ENCODE measurements at regions not wholly inside any gene's neighbourhood (a gene's known extent, or its start where the extent isn't known, plus 50 kb on each side); places are given as distances from the start of the nearest gene placed in this dataset.

DNA sequence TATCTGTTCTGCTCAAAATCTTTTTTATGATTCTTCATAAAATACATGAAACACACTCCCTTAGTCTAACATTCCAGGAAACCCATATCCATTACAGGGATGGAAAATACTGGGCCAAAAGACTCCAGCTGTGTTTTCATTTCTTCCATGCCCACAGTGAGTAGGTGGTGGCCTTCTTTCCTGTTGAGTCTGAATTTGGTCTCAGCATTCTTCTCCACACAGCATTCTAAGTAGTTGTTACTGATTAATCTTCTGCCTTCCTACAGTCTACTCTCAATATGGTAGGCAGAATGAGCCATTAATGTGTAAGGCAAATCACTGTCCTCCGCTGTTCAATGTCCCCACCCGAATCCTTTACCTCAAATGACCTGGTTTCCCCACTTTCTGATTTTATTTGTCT lies 370.6 kb upstream of the RPS6KA3 start:
- DNase-seq = no peak

DNA sequence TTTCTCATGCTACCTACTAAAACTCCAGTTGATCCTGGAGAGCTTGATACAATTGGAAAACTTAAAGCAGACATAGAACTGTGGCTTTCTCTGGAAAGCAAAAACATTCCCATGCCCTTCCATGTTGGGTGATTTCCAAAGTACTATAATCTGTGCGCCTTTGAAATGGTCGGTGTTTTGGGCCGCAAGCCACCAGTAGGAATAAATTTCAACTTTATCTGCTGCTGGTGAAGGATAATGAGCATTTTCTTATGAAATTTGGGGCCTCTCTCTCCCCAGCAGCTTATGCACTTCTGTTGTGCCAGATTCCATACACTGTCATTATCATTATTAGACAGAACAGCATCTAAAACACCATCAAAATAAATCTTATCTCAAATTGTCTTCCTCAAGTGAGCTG lies 366.7 kb upstream of the RPS6KA3 start:
- no peak for DNase-seq

DNA sequence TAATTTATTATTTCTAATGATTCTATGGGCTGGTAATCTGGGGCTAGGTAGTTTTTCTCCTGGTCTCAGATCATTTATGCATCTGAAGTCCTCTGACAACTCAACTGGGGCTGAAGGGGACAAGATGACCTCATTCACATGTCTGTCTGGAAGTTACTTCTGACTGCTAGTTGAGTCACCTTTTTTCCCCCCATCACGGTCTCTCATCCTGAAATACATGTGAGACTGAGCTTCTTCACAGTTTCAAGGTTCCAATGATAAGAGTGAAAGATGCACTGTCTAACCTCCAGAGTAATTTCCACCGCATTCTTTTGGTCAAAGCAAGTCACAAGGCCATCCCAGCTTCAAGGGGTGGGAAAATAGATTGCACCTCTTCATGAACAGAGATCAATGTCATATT lies 356.7 kb upstream of the RPS6KA3 start:
- no peak for DNase-seq

DNA sequence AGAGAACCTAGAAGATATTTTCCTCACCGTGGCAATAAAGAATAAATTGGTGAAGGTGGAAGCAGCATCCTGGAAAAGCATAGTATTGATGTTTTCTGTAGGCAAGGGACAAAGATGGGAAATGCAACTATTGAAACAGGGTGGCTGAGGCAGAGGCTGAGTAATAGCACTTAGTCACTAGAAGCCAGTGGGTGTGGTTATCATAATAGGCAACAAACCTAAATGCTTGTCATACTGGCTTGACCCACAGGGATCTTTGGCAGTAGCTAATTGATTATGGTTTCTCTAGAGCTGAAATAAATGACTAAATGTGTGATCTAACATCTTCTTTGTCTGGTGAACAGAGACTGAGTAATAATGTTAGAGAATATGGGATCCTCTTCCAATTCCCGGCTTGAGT lies 353.6 kb upstream of the RPS6KA3 start:
- no peak for DNase-seq

DNA sequence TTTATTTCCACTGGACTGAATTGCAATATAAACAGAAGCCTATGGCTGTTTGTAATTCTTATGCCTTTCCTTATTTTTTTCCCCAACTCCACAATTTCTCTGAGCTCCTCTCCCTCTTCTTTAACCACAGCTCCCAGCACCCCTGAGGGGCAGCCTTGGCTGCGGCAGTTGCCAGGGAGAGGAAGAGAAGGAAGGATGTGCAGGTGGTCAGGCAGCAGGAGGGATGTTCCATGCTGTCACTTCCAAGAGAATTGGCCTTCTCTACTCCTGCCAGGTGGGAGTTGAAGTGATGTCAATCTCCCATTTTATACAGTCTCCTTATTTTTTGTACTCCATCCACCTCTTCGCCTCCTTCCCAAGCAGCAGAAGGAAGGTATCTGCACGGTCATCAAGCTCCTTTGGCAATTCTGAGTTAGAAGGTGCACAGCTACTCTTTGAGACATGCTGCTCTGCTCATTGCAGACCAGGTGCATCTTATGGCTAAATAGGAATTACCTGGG lies 343.3 kb upstream of the RPS6KA3 start:
- no peak for DNase-seq

DNA sequence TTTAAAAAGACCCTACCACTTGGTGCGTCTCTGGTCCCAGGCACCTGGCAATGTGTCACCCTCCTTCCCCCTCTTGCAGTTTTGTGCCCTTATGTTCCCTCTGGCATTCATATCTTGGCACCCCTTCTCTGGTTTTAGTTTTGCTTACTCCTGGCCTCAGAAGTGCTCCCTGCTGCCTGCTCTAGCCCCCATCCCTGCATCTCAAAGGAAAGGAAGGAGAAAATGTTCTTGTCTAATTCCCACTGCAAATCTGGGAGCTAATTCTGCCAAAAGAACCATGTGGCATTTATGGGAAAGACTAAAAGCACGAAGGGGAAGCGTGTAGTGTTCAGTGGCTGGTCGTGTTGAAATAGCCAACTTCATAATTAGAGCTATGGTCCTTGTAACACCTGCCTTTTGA lies 340.1 kb upstream of the RPS6KA3 start:
- no peak for DNase-seq

DNA sequence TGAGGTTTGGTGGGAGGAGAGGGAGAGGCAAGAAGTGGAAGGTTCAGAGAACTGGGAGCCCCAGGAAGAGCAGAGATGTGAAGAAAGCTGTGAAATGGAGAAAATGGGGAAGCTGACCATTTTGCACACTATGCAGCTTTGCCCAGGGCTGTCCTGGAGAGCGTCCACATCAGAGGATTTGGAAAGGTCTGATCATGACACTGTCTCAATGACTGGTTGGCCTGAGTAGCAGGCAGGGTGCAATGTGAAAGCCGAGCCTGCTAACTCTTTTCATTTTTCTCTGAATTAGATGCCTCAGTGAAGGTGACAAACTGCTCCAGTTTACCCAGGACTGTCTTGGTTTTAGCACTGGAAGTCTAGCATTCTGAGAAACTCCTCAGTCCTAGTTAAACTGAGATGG lies 330.1 kb upstream of the RPS6KA3 start:
- no peak for DNase-seq

DNA sequence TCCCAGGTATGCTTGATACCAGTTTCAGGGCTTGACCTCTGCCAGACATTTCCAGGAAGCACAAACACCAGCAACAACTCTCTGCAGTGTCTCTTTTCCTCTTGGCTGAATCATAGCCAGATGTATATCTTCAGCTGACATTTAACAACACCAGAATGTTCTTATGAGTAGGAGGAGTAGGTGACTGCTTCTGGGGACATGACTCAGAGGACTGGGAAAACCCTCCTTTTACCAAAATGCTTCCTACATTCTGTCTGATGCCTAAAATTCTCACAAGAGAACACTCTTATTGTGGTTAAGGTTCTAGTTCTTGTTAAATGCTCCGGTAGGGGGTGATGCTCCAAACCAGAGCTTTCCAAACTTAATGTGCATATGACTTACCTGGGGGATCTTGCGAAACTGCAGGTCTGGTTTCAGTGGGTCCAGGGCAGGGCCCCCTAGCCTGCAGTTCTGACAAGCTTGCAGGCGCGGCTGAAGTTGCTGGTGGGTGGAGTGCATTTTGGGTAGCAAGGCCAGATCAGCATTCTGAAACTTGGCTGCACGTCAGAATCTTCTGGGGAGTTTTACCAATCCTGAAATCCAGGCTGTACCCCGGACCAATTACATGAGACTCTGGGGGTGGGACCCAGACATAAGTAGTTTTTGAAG lies 329.3 kb upstream of the RPS6KA3 start:
- DNase-seq = peak in 12 of 58 donors; percentile 0 to 6 (median 0)

DNA sequence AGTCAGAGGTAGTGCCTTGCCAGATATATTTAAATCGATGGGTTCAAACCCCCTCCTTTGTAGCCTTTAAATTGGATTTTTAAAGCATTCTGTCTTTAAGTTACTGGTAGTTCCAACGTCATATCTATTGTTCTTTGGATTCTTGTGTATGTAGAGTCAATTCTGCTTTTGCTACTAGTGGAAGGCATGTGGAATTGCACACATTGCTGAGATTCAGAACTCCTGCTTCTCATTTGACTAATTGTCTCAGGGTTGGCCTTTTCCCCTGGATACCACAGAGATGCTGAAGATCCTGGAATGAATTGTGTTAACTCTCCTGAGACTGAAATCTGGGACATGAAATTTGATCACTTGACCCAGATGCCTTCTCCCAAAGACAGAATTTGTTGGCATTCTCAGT lies 328.3 kb upstream of the RPS6KA3 start:
- no peak for DNase-seq

DNA sequence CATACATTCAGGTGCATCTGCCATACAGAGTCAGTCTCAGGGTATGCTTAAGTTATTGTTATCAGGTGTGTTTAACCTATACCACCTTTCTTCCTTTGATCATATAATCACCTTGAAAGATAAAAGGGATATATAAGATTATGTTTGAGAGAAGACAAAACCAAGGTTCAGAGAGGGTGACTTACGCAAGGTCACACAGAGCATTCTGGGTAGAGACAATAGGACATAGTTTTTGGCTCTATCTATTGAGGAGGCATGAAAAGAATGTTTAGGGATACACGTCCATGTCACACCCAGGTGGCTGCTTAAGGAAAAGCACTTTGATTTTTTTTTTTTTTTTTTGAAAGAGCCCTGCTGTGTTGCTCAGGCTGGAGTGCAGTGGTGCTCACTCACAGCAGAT lies 327.1 kb upstream of the RPS6KA3 start:
- DNase-seq = no peak

DNA sequence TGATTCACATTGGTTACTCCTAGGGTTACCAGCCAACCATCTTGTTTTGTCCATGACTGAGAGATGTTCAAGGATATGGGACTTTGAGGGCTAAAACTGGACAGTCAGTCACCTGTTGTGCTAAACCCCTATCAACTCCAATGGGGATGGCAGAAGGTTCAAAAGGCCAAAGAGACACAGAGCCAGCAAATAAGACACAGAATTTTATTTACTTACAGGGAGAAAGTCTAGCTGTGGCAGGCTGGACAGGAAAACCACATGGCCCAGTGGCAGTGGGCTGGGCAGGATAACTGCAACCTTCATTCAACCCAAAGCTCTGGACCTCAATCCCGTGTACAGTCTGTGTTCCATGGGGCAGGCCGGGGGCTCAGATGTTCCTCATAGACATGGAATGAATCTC lies 326.7 kb upstream of the RPS6KA3 start:
- no peak for DNase-seq

DNA sequence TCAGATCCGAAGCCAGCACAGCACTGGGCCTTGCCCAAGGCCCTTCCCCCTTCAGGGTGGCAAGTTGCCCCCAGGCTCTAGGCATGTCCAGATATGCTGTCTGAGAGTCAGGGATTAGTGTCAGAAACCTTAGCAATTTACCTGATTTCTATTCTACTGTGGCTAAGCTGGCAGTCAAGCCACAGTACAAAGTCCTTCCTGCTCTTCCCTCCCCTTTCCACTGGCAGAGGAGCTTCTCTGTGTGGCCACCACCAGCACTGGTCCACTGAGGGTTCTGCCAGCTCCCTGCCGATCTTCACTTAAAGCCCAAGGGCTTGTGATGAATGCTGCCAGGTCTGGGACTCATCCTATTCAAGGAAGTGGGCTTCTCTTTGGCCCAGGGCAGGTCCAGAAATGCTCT lies 324.5 kb upstream of the RPS6KA3 start:
- no peak for DNase-seq

DNA sequence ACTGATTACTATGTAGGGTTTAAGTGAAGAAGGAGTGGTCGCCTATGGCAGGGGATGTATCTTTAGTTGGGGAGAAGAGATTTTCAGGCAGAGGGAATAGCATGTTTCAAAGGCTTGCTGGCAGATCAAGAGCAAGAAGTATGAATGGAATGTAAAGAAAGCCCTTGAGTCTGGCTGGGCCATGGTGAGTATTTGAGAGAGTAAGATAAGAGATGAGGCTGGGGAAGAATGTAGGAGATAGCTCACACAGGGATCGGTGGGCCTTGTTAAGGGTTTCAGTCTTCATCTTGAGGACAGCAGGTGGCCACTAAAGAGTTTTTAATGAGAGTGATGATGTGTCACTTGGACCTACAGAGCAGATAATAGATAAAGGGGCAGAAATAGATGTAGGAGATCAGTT lies 319.1 kb upstream of the RPS6KA3 start:
- DNase-seq = no peak

DNA sequence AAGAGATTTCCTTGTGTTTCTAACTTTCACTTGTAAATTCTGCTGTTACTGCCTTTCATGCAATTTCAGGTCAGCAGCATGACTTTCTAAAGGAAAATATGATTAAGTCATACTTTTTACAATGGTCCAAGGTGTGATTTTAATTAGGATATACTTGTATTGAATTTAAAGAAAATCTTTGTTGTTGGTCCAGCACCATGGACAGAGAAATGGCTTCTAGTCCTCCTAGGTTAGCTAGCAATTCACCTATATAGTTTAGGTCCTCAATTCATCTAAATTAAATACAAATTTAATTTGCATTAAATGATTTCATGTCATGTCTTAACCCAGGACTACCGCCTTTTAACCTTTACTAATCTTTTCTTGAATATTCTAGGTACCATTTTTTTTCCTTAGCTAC lies 304.9 kb upstream of the RPS6KA3 start:
- no peak for DNase-seq

DNA sequence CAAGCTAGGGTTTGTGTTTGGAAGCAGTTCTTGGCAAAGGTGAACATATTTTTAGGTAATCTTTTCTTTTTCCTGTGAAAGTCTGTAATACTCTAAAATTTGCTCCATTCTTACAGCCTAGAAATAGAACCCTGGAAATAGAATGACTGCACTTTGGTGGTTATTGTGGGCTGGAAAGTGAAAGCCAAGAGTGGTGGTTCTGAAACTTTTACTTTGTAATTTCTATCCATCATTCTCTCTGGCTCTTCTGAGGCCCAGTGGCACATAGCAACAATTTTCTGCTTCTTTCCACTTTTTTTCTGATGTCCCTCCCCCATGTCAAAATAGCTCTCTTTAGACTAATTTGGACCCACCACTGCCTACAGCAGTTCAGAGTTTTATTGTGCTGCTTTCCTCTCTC lies 300.4 kb upstream of the RPS6KA3 start:
- no peak for DNase-seq

DNA sequence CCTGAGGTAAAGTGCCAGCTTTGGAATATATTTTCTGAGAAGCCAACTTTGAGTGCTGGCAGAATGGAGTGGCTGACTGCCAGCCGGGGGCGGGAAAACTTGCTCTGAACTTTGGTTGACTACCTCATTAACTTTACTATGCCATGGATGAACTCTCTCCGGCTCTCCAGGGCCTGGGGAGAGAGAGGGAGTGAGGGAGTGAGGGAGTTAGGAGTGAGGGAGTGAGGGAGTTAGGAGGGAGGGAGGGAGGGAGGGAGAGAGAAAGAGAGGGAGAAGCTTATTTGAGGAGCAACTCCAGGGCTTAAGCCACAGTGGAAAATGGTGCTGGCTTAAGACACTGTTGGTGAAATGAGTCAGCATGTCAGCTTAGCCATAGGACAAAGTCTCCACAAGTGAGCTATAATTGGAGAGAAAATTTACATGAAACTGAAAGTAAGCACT lies 280.9 kb upstream of the RPS6KA3 start:
- peak in 13 of 58 donors; percentile 0 to 24 (median 4) for DNase-seq

DNA sequence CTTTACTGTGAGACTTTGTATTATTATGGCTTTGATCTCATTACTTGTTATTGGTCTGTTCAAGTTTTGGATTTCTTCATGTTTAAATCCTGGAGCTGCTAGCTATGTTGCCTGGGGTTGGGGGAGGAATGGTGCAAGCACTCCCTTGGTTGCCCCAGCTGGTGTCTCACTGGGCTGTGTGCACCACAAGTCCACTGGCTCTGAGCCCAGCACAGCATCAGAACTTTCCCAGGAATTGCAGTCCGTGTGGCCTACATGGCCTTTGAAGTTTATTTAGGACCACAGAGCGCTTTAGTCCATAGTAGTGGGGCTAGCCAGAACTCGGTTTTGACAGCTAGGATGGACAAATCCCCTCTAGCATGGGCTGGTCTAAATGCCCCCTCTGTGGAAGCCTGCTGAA lies 278.8 kb upstream of the RPS6KA3 start:
- DNase-seq = no peak

DNA sequence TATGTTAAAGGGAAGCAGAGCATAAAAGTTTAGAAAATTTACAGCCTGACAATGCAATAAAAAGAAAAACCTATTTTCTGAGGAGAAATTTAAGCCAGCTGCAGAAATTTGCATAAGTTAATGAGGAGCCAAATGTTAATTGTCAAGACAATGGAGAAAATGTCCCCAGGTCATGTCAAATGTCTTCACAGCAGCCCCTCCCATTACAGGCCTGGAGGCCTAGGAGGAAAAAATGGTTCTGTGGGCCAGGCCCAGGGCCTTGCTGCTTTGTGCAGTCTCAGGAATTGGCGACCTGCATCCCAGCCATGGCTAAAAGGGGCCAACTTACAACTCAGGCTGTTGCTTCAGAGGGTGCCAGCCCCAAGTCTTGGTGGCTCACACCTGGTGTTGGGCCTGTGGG lies 275.4 kb upstream of the RPS6KA3 start:
- DNase-seq = no peak

DNA sequence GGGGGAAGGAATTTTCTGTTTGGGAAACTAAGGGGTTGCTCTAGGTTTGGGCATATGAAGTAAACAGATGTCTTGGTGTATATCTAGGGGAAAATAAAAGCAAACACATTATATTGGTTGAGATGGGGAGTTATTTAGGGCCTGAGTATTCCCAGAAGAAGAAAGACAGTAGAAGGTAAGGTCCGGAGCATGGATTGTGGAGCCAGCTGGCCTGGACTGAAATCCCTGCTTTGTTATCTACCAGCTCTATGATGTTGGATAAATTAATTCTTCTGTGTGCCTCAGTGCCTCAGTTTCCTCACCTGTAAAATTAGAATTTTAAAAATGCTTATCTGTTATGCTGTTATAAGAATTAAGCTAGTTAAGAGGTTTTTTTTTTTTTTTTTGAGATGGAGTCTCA lies 272.3 kb upstream of the RPS6KA3 start:
- DNase-seq = no peak

DNA sequence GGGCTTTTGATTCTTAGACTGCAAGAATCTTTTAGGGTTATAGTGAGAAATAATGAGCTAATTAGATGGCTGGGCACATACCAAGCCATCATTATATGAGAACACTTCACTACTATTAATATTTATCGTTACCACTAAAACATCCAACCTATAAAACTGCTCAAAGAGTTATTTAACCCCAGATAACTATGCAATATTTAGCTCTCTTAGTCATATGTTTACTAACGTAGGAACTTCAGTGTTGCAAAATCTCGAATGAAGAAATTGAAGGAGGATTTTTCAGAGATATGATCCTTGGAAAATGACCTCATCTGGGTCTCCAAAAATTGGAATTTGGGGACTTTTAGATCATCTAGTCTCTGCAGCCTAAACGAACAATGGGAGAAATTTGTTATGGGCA lies 265.0 kb upstream of the RPS6KA3 start:
- DNase-seq = no peak

DNA sequence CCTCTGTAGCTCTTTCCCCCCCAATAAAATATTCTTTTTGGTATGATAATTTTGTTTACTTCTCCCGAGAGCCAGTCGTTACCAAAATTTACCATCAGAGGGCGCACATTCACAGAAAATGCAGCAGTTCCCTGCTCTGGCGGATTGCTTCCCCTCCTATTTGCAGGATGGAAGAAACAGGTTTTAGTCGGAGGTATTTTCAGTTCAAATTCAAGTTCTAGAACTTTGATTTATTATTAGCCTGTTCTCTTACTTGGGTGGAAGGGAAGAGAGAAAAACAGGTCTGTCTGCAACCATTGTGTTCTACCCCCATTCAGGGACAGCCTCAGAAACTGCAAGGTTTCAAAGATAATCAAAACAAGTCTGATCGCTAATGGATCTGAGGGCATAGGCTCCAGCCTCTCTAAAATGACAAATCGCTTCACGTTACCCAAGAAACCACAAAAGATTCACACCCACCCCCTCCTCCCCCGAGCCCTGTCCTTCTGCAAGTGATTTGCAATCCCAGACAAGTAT lies 263.8 kb upstream of the RPS6KA3 start:
- peak in 47 of 58 donors; percentile 1 to 73 (median 18) for DNase-seq

DNA sequence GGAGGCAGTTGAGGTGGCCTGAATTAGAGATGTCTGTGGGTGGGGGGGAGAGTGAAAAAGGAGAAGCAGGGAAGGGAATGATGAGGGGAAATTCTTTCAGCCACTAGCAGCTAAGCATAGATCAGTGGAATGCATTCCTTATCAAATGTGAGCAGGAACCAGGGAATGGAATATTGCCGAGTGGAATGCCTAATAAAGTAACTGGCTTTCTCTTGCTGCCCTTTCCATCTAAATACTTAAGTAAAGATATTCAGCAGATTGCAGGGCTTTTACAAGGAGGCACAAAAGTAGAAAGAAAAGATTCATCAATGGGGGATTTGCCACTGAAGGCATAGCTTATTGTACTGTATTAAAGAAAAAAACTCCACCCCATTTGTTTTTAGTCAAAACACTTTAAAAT lies 263.0 kb upstream of the RPS6KA3 start:
- DNase-seq = no peak

DNA sequence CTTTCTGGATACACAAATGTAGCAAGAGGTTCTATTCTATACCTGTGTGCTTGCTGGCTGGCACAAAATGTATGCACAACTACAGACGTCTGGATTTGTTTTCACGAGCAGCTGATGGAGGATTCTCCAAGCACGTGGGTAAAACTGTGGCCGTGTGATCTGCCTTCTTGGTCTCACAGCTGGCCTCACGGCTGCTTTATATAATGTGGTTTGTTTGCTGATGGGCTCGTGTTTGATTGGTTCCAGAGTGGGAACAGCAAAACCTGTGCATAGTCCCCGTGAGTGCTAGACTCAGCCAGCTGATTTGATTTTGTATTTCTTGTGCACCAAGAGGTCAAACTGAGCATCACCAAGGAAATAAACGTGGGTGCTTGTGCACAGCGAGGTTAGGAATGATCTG lies 262.6 kb upstream of the RPS6KA3 start:
- peak in 10 of 58 donors; percentile 1 to 33 (median 8) for DNase-seq
